ENCODE measurements at regions not wholly inside any gene's neighbourhood (a gene's known extent, or its start where the extent isn't known, plus 50 kb on each side); places are given as distances from the start of the nearest gene placed in this dataset.

GRCh38 chr9:116027096-116027495, 126.5 kb upstream of the PAPPA start:
- no peaks in the 10 kb centered on the region for H3K4me1 Mint-ChIP-seq (ENCODE audit: low read depth in 2 of 2)
- H3K9me3 Mint-ChIP-seq, result peaks cover 4 to 26% of the 10 kb centered on the region in 2 donors
- H3K27me3 Mint-ChIP-seq, result no peaks in the 10 kb centered on the region
- no peak overlapping the region for H3K27ac Mint-ChIP-seq
- H3K36me3 Mint-ChIP-seq (ENCODE audit: insufficient read depth), result no peaks in the 10 kb centered on the region
- no peak for DNase-seq
- ATAC-seq (replicated peaks), result no peak
- no peak overlapping the region for H3K4me3 Mint-ChIP-seq

GRCh38 chr9:116027511-116027910, 126.1 kb upstream of the PAPPA start:
- Mint-ChIP-seq H3K27ac (no peak overlapping the region), H3K9me3 (peaks cover 4 to 26% of the 10 kb centered on the region in 2 donors)

GRCh38 chr9:116027951-116028350, 125.6 kb upstream of the PAPPA start:
- Mint-ChIP-seq H3K4me1 (ENCODE audit: low read depth in 2 of 2) (no peaks in the 10 kb centered on the region), H3K27me3 (no peaks in the 10 kb centered on the region), H3K9me3 (peaks cover 4 to 26% of the 10 kb centered on the region in 2 donors), H3K4me3 (no peak overlapping the region), H3K27ac (no peak overlapping the region), H3K36me3 (ENCODE audit: insufficient read depth) (no peaks in the 10 kb centered on the region)
- ATAC-seq (replicated peaks), result no peak
- DNase-seq, result no peak

More at GRCh38 chr9:116027511-116027910, 126.1 kb upstream of the PAPPA start:
- Mint-ChIP-seq H3K27me3 (no peaks in the 10 kb centered on the region), H3K36me3 (ENCODE audit: insufficient read depth) (no peaks in the 10 kb centered on the region), H3K4me3 (no peak overlapping the region), H3K4me1 (ENCODE audit: low read depth in 2 of 2) (no peaks in the 10 kb centered on the region)
- DNase-seq (no peak), ATAC-seq (replicated peaks) (no peak)

DNA sequence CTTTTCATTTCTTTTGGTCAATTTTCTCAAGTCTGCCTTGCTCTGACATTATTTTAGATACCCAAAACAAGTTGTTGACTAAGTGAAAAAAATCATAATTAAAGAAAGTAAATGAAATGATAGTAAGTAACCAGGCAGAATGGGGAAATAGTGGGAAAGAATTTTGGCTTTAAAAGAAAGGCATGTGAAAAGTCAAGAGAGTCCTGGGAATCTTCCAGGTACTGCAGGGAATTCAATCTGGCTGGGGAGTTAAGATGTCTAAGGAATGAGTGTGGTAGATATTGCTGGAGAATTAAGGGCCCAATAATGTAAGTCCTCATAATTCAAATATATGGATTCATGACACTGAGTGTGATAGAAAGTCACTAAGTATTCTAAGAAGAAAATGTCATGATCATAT, 123.1 kb upstream of the PAPPA start:
- no peak for ATAC-seq (replicated peaks)
- Mint-ChIP-seq H3K27me3 (no peaks in the 10 kb centered on the region), H3K9me3 (peaks cover 15 to 30% of the 10 kb centered on the region in 2 donors), H3K36me3 (ENCODE audit: insufficient read depth) (no peaks in the 10 kb centered on the region), H3K4me1 (ENCODE audit: low read depth in 2 of 2) (no peaks in the 10 kb centered on the region), H3K4me3 (no peak overlapping the region), H3K27ac (no peak overlapping the region)
- no peak for DNase-seq

DNA sequence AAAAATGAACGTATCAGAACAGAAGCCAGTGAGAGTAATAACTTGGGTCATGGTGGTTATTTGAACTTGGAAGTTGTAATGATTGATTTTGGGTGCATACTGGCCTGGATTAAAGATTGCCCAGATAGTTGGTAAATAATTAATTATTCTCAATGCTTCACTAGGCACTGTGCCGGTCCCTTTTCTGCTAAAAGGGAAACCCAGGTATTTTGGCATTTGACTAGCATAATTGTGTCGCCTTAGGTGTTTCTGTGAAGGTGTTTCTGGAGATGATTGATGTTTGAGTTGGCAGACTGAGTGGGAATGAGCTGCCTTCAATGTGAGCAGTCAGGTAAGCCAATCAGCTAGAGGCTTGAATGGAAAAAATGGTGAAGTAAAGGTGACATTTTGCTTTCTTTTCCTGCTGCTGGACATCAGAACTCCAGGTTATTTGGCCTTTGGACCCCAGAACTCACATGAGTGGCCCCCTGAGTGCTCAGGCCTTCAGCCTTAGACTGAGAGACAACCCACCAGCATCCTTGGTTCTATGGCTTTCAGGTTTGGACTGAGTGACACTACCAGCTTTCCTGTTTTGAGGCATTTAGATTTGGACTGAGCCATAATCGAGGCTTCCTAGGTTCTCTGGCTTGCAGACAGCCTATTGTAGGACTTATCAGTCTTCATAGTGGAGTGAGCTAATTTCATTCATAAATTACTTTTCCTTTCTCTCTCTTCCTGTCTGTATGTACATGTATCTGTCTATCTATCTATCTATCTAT, 120.7 kb upstream of the PAPPA start:
- no peak for ATAC-seq (replicated peaks)
- Mint-ChIP-seq H3K27me3 (no peaks in the 10 kb centered on the region), H3K27ac (no peak overlapping the region), H3K4me3 (no peak overlapping the region), H3K36me3 (ENCODE audit: insufficient read depth) (no peaks in the 10 kb centered on the region), H3K9me3 (peaks cover 16 to 31% of the 10 kb centered on the region in 2 donors), H3K4me1 (ENCODE audit: low read depth in 2 of 2) (no peaks in the 10 kb centered on the region)
- DNase-seq, result no peak

- ATAC-seq (replicated peaks) (no peak), DNase-seq (no peak)
- no peaks in the 10 kb centered on the region for H3K27me3 Mint-ChIP-seq
- H3K9me3 Mint-ChIP-seq, result peaks cover 8% of the 10 kb centered on the region in 2 donors
- no peaks in the 10 kb centered on the region for H3K4me1 Mint-ChIP-seq (ENCODE audit: low read depth in 2 of 2)
- H3K27ac Mint-ChIP-seq, result no peak overlapping the region
- no peak overlapping the region for H3K4me3 Mint-ChIP-seq
- H3K36me3 Mint-ChIP-seq (ENCODE audit: insufficient read depth), result no peaks in the 10 kb centered on the region
Observed at GRCh38 chr9:116039312-116039711, 114.3 kb upstream of the PAPPA start.

GRCh38 chr9:116039893-116040292, 113.7 kb upstream of the PAPPA start:
- Mint-ChIP-seq H3K9me3 (peaks cover 7 to 8% of the 10 kb centered on the region in 2 donors), H3K27ac (no peak overlapping the region), H3K27me3 (no peaks in the 10 kb centered on the region), H3K4me3 (no peak overlapping the region), H3K36me3 (ENCODE audit: insufficient read depth) (no peaks in the 10 kb centered on the region), H3K4me1 (ENCODE audit: low read depth in 2 of 2) (no peaks in the 10 kb centered on the region)
- ATAC-seq (replicated peaks), result no peak
- no peak for DNase-seq

DNA sequence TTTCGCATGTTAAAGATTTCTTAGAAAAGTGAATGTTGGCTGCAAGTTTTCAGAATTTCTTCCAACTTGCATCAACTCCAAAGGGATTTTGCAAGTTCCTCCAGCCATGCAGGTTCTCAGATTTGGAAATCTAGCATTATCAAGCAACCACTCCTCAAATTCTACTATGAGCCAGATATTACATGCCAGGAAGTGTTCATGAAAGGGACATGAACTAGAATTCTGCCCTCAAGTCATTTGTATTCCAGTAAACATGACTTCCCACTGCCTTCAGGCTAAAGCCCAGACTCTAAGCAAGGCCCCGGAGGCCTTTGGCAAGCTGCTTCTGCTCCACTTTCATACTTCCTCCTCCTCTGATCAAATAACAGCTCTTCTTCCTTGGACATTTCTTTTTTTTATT, 111.3 kb upstream of the PAPPA start:
- DNase-seq (no peak), ATAC-seq (replicated peaks) (no peak)
- no peaks in the 10 kb centered on the region for H3K4me1 Mint-ChIP-seq (ENCODE audit: low read depth in 2 of 2)
- no peaks in the 10 kb centered on the region for H3K9me3 Mint-ChIP-seq
- no peak overlapping the region for H3K4me3 Mint-ChIP-seq
- H3K36me3 Mint-ChIP-seq (ENCODE audit: insufficient read depth), result no peaks in the 10 kb centered on the region
- H3K27me3 Mint-ChIP-seq, result no peaks in the 10 kb centered on the region
- H3K27ac Mint-ChIP-seq, result no peak overlapping the region

- Mint-ChIP-seq H3K4me3 (no peak overlapping the region), H3K27ac (no peak overlapping the region), H3K27me3 (no peaks in the 10 kb centered on the region), H3K9me3 (no peaks in the 10 kb centered on the region), H3K36me3 (ENCODE audit: insufficient read depth) (no peaks in the 10 kb centered on the region), H3K4me1 (ENCODE audit: low read depth in 2 of 2) (no peaks in the 10 kb centered on the region)
- DNase-seq, result no peak
- ATAC-seq (replicated peaks), result no peak
Observed at GRCh38 chr9:116045083-116045482, 108.5 kb upstream of the PAPPA start.

DNA sequence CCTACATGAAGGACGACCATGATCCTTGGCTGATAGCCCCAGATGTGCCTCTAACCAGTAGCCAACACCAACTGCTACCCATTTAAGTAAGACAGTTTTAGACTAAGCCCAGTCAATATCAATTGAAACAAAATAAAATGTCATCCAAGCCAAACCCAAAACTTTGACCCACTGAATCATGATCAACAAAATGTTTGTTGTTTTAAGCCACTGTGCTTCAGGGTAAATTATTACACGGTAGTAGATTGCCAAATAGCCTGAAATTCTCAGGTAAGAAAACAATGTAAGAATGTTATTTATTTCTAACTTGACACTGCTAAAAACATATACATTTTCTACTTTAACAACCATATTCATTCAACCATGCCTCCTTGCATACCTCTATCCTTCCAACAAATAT, 105.5 kb upstream of the PAPPA start:
- no peaks in the 10 kb centered on the region for H3K36me3 Mint-ChIP-seq (ENCODE audit: insufficient read depth)
- no peak overlapping the region for H3K27ac Mint-ChIP-seq
- no peak for ATAC-seq (replicated peaks)
- no peaks in the 10 kb centered on the region for H3K9me3 Mint-ChIP-seq
- no peak for DNase-seq
- H3K4me1 Mint-ChIP-seq (ENCODE audit: low read depth in 2 of 2), result no peaks in the 10 kb centered on the region
- no peak overlapping the region for H3K4me3 Mint-ChIP-seq
- H3K27me3 Mint-ChIP-seq, result no peaks in the 10 kb centered on the region

DNA sequence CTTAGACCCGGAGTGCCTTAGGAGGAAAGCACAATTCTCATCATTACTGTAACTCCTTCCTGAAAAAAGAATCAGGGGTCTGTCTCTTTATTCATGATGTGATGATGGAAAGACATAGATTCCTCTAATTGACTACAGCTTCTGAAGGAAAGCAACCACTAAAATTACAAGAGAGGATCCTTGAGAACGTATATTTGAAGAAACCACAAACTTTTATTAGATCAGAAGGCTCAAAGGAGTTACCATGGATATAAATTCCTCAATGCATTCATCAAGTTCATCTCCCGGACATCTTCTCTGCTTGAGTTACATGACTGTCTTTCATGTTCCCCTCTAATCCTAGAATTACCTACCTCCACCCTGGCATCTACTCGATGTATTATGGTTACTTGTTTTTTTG, 104.1 kb upstream of the PAPPA start:
- ATAC-seq (replicated peaks) (no peak), DNase-seq (no peak)
- no peak overlapping the region for H3K4me3 Mint-ChIP-seq
- no peaks in the 10 kb centered on the region for H3K36me3 Mint-ChIP-seq (ENCODE audit: insufficient read depth)
- no peak overlapping the region for H3K27ac Mint-ChIP-seq
- no peaks in the 10 kb centered on the region for H3K4me1 Mint-ChIP-seq (ENCODE audit: low read depth in 2 of 2)
- H3K9me3 Mint-ChIP-seq, result no peaks in the 10 kb centered on the region
- no peaks in the 10 kb centered on the region for H3K27me3 Mint-ChIP-seq

- H3K36me3 Mint-ChIP-seq (ENCODE audit: insufficient read depth), result no peaks in the 10 kb centered on the region
- H3K4me1 Mint-ChIP-seq (ENCODE audit: low read depth in 2 of 2), result no peaks in the 10 kb centered on the region
- no peaks in the 10 kb centered on the region for H3K27me3 Mint-ChIP-seq
- DNase-seq (no peak), ATAC-seq (replicated peaks) (no peak)
- H3K4me3 Mint-ChIP-seq, result no peak overlapping the region
- H3K9me3 Mint-ChIP-seq, result no peaks in the 10 kb centered on the region
- H3K27ac Mint-ChIP-seq, result no peak overlapping the region
Observed at GRCh38 chr9:116051528-116051927, 102.1 kb upstream of the PAPPA start.

DNA sequence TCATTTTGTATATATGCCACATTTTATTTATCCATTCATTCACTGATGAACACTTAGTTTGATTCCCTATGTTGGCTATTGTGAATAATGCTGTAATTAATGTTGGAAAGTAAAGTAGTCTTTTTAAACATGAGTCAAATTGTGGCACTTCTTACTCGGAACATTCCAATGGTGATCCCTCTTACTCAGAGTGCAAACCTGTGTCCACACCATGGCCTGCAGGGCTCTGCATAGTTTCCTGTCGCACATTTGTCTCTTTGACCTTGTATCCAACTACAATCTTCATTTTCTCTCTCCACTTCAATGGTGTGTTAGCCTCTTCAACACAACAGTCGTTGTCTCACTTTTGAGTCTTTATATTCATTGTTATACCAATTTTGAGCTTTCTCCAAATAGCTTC, 98.1 kb upstream of the PAPPA start:
- no peaks in the 10 kb centered on the region for H3K27me3 Mint-ChIP-seq

GRCh38 chr9:116057371-116057770, 96.2 kb upstream of the PAPPA start:
- no peaks in the 10 kb centered on the region for H3K27me3 Mint-ChIP-seq
- H3K9me3 Mint-ChIP-seq, result peaks cover 0 to 9% of the 10 kb centered on the region in 2 donors
- DNase-seq, result no peak
- H3K4me1 Mint-ChIP-seq (ENCODE audit: low read depth in 2 of 2), result no peaks in the 10 kb centered on the region
- H3K36me3 Mint-ChIP-seq (ENCODE audit: insufficient read depth), result no peaks in the 10 kb centered on the region
- no peak overlapping the region for H3K27ac Mint-ChIP-seq
- ATAC-seq (replicated peaks), result no peak
- no peak overlapping the region for H3K4me3 Mint-ChIP-seq

More for the DNA sequence above, 98.1 kb upstream of the PAPPA start:
- no peak overlapping the region for H3K4me3 Mint-ChIP-seq
- no peak overlapping the region for H3K27ac Mint-ChIP-seq
- H3K36me3 Mint-ChIP-seq (ENCODE audit: insufficient read depth), result no peaks in the 10 kb centered on the region
- ATAC-seq (replicated peaks) (no peak), DNase-seq (no peak)
- peaks cover 0 to 6% of the 10 kb centered on the region in 2 donors for H3K9me3 Mint-ChIP-seq
- H3K4me1 Mint-ChIP-seq (ENCODE audit: low read depth in 2 of 2), result no peaks in the 10 kb centered on the region

Data from effector memory CD8-positive, alpha-beta T cell (primary cell).